Panc1 (cell line): ENCODE measurements at regions not wholly inside any gene's neighbourhood (a gene's known extent, or its start where the extent isn't known, plus 50 kb on each side); places are given as distances from the start of the nearest gene placed in this dataset.
"Not testable (repeated sequence)": the region's sequence is repeated elsewhere in the genome, so short reads cannot be mapped to it uniquely, and the experiment has no call there.

Experiments used
- CTCF ChIP-seq: fragments of 450-650 bp; IDR thresholded peaks from 2 replicates; pipeline ENCODE4 v1.5.1; 2017; ENCODE audit warnings: mild to moderate bottlenecking
- REST ChIP-seq, 2 experiments: IDR thresholded peaks; 2 replicates each; pipeline ENCODE4 v1.6.1; 2011 to 2012; ENCODE audit warnings: low read depth in 2 of 2, control low read depth in 1 of 2, low read length in 1 of 2, mild to moderate bottlenecking in 1 of 2, moderate library complexity in 1 of 2; ENCODE audit not compliant: insufficient read depth in 1 of 2

GRCh38 chr14:66013607-66014006 is 472.6 kb upstream of the CCDC196 start:
- not testable (repeated sequence) for TF ChIP-seq CTCF; REST (IDR thresholded peaks at IDR 0.05; ENCODE audit: insufficient read depth in 1 of 2, low read depth in 2 of 2, low read length in 1 of 2)
